Activated CD8-positive, alpha-beta T cell treated with anti-CD3 and anti-CD28 coated beads, Interleukin-2, amount 10 ng/mL, durations not matched to agents 7 days and 5 days (primary cell): ENCODE measurements at regions not wholly inside any gene's neighbourhood (a gene's known extent, or its start where the extent isn't known, plus 50 kb on each side); places are given as distances from the start of the nearest gene placed in this dataset.

Experiments used
- ATAC-seq: fragments of 150-1000 bp; cut with Tn5 transposase; one replicate; pipeline ENCODE4 v1.10.0; 2021; ENCODE audit warnings: moderate library complexity
- CTCF ChIA-PET: fragments of 350-600 bp; sonication (Branson Sonifier 250); formaldehyde crosslinking; loops from one replicate; lab custom pipeline; 2021; ENCODE audit warnings: antibody characterized with exemption; lab: Charles Lee
- POLR2A ChIA-PET: fragments of 350-600 bp; sonication (Branson Sonifier 250); formaldehyde crosslinking; loops from one replicate; lab custom pipeline; 2021; ENCODE audit warnings: antibody characterized with exemption; lab: Charles Lee
- DNase-seq: peaks from one replicate; pipeline ENCODE4 v3.0.0-alpha.2; 2020
- H3K27ac Mint-ChIP-seq: one replicate; pipeline ENCODE4 v1.8.0; 2021; ENCODE audit warnings: mild to moderate bottlenecking, mixed read lengths
- H3K27me3 Mint-ChIP-seq: one replicate; pipeline ENCODE4 v1.8.0; 2021; ENCODE audit warnings: low read depth, mixed read lengths
- H3K36me3 Mint-ChIP-seq: one replicate; pipeline ENCODE4 v1.8.0; 2021; ENCODE audit warnings: low read depth, mixed read lengths
- H3K4me1 Mint-ChIP-seq: one replicate; pipeline ENCODE4 v1.8.0; 2021; ENCODE audit warnings: low read depth, mixed read lengths
- H3K4me3 Mint-ChIP-seq: one replicate; pipeline ENCODE4 v1.8.0; 2021; ENCODE audit warnings: mild to moderate bottlenecking, mixed read lengths
- H3K9me3 Mint-ChIP-seq: one replicate; pipeline ENCODE4 v1.8.0; 2022; ENCODE audit warnings: mixed read lengths; ENCODE audit not compliant: insufficient read depth

GRCh38 chr1:184199438-184200085, 148.0 kb downstream of the TSEN15 start:
- Mint-ChIP-seq H3K36me3 (no peaks in the 10 kb centered on the region), H3K9me3 (no peaks in the 10 kb centered on the region), H3K27ac (no peak overlapping the region), H3K27me3 (peaks cover 17% of the 10 kb centered on the region), H3K4me1 (no peaks in the 10 kb centered on the region), H3K4me3 (no peak overlapping the region)
- DNase-seq = no peak
- ChIA-PET CTCF (no interaction called here), POLR2A (no interaction called here)
- no peak for ATAC-seq

GRCh38 chr1:184208622-184209021, 157.1 kb downstream of the TSEN15 start:
- ChIA-PET POLR2A (interaction anchor here (0.5 kb wide), 1 partner anchor 98 kb away, joined by 5 read pairs; no protein-coding TSS in a partner anchor), CTCF (no interaction called here)
- H3K27ac Mint-ChIP-seq = no peak overlapping the region
- no peak overlapping the region for H3K4me3 Mint-ChIP-seq
- no peaks in the 10 kb centered on the region for H3K36me3 Mint-ChIP-seq
- DNase-seq (no peak), ATAC-seq (no peak)
- H3K9me3 Mint-ChIP-seq = no peaks in the 10 kb centered on the region
- peaks cover 9% of the 10 kb centered on the region for H3K27me3 Mint-ChIP-seq
- no peaks in the 10 kb centered on the region for H3K4me1 Mint-ChIP-seq

- Mint-ChIP-seq H3K36me3 (no peaks in the 10 kb centered on the region), H3K4me3 (no peak overlapping the region), H3K9me3 (no peaks in the 10 kb centered on the region), H3K27me3 (peaks cover 9% of the 10 kb centered on the region), H3K4me1 (no peaks in the 10 kb centered on the region), H3K27ac (no peak overlapping the region)
- ATAC-seq = no peak
- POLR2A ChIA-PET = no interaction called here
- CTCF ChIA-PET = no interaction called here
- no peak for DNase-seq
Observed at GRCh38 chr1:184210031-184210430, 158.5 kb downstream of the TSEN15 start.

DNA sequence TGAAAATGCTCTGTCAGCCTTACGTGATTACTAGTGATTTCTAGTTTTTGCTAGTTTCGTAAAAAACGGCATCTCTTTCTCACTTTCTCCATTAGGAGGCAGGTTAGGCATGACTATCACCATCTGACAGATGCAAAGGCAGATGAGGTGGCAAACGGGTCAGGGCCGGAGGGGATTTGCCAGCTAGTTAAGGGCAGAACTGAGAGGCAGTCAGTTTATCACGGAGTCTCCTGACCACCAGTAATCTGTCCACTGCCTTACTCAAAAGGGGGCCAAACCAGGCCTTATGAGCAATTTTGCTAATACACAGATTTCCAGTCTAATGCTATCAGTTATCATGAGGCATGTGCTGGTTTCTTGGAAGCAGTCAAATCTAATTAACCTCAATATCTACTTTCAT, 159.3 kb downstream of the TSEN15 start:
- H3K4me1 Mint-ChIP-seq = no peaks in the 10 kb centered on the region
- CTCF ChIA-PET = interaction anchor here (0.6 kb wide), 1 partner anchor 472 kb away, joined by 4 read pairs; no protein-coding TSS in a partner anchor
- no peak overlapping the region for H3K27ac Mint-ChIP-seq

DNA sequence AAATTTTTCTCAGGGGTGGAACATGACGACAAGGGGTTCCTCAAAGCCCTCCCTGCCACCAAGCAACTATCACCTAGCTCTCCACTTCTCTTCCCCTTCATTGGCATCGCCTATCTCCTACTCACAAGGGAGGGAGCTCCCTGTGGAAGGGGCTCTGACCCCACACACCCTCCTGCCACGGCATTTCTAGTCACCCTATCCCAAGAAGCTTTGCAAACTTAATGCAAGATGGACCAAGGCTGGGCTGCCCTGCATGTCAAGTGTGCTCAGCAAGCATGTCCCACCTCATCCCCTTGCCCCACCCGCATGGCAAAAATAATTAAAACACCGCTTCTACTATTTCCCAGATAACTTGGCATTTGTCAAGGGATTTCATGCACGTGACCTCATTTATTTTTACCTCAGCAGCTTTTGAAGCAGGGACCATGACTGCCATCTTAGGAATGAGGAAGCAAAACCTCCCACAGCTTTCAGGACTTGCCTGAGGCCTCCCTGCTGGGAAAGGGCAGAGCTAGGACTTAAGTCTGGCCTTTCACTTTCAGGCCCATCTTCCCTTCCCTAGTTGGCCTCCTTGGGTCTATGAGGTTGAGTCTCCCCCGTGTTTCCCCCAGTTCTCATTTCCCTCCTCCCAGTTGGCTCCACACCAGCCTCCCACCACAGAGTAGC, 161.3 kb downstream of the TSEN15 start:
- CTCF ChIA-PET = no interaction called here
- POLR2A ChIA-PET = no interaction called here
- DNase-seq (no peak), ATAC-seq (no peak)
- no peaks in the 10 kb centered on the region for H3K36me3 Mint-ChIP-seq
- no peaks in the 10 kb centered on the region for H3K4me1 Mint-ChIP-seq
- H3K4me3 Mint-ChIP-seq = no peak overlapping the region
- no peak overlapping the region for H3K27ac Mint-ChIP-seq
- peaks cover 6% of the 10 kb centered on the region for H3K27me3 Mint-ChIP-seq
- no peaks in the 10 kb centered on the region for H3K9me3 Mint-ChIP-seq

More for the DNA sequence above, 159.3 kb downstream of the TSEN15 start:
- no peak overlapping the region for H3K4me3 Mint-ChIP-seq
- POLR2A ChIA-PET = no interaction called here
- peaks cover 4% of the 10 kb centered on the region for H3K27me3 Mint-ChIP-seq
- no peaks in the 10 kb centered on the region for H3K36me3 Mint-ChIP-seq
- DNase-seq (no peak), ATAC-seq (no peak)
- H3K9me3 Mint-ChIP-seq = no peaks in the 10 kb centered on the region

DNA sequence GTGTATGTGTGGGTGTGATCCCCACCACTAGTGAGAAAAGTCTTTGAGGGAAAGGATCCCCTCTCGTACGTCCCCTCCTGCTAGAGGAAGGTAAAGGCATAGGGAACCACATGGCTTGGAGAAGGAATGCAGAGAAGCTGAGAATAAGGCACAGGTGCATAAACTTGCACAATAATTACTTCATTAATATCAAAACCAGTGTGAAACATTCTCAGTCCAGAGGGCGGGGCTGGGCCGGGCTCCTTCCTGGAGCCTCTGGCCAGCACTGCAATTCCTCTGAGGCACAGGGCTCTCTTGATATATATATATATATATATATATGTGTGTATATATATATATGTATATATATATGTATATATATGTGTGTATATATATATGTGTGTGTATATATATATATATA, 162.6 kb downstream of the TSEN15 start:
- Mint-ChIP-seq H3K4me1 (no peaks in the 10 kb centered on the region), H3K9me3 (no peaks in the 10 kb centered on the region), H3K36me3 (no peaks in the 10 kb centered on the region), H3K27me3 (peaks cover 6% of the 10 kb centered on the region), H3K27ac (no peak overlapping the region), H3K4me3 (no peak overlapping the region)
- DNase-seq (no peak), ATAC-seq (no peak)
- POLR2A ChIA-PET = no interaction called here
- CTCF ChIA-PET = no interaction called here

GRCh38 chr1:184215274-184215925, 163.9 kb downstream of the TSEN15 start:
- Mint-ChIP-seq H3K36me3 (no peaks in the 10 kb centered on the region), H3K27ac (no peak overlapping the region), H3K9me3 (no peaks in the 10 kb centered on the region), H3K4me3 (no peak overlapping the region), H3K27me3 (peaks cover 6% of the 10 kb centered on the region), H3K4me1 (no peaks in the 10 kb centered on the region)
- DNase-seq = no peak
- no peak for ATAC-seq
- POLR2A ChIA-PET = no interaction called here
- CTCF ChIA-PET = interaction anchor here (0.8 kb wide), 1 partner anchor 450 kb away, joined by 3 read pairs; no protein-coding TSS in a partner anchor

- Mint-ChIP-seq H3K27ac (no peak overlapping the region), H3K27me3 (peaks cover 6% of the 10 kb centered on the region), H3K4me3 (no peak overlapping the region), H3K4me1 (no peaks in the 10 kb centered on the region), H3K36me3 (no peaks in the 10 kb centered on the region), H3K9me3 (no peaks in the 10 kb centered on the region)
- ATAC-seq (no peak), DNase-seq (no peak)
- POLR2A ChIA-PET = no interaction called here
- CTCF ChIA-PET = no interaction called here
Observed at GRCh38 chr1:184218458-184219075, 167.0 kb downstream of the TSEN15 start.

DNA sequence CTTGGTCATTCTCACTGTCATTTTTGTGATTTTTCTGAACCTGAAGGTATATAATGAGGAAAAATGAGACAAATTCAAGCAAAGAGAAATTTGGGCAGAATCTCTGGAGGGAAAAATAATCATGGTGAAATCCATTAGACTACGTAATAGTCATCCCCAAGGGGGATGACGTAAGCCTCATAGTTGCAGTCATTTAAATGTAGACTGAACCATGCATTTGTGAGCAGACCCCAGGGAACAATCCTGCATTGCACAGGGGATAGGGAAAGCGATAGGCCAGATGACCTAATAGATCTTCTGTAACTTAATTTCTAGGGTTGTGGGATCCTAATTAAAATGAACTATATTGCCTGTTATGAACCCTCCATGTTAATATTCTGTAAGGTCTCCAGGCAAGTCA, 167.4 kb upstream of the C1orf21 start:
- ChIA-PET POLR2A (no interaction called here), CTCF (no interaction called here)
- H3K4me1 Mint-ChIP-seq = no peaks in the 10 kb centered on the region

GRCh38 chr1:184219883-184220282, 166.9 kb upstream of the C1orf21 start:
- ChIA-PET CTCF (no interaction called here), POLR2A (no interaction called here)
- Mint-ChIP-seq H3K27ac (no peak overlapping the region), H3K4me1 (no peaks in the 10 kb centered on the region), H3K4me3 (no peak overlapping the region), H3K36me3 (no peaks in the 10 kb centered on the region), H3K9me3 (no peaks in the 10 kb centered on the region), H3K27me3 (peaks cover 6% of the 10 kb centered on the region)
- ATAC-seq = no peak
- DNase-seq = no peak

More for the DNA sequence above, 167.4 kb upstream of the C1orf21 start:
- Mint-ChIP-seq H3K9me3 (no peaks in the 10 kb centered on the region), H3K36me3 (no peaks in the 10 kb centered on the region), H3K4me3 (no peak overlapping the region), H3K27me3 (peaks cover 6% of the 10 kb centered on the region), H3K27ac (no peak overlapping the region)
- DNase-seq (no peak), ATAC-seq (no peak)

DNA sequence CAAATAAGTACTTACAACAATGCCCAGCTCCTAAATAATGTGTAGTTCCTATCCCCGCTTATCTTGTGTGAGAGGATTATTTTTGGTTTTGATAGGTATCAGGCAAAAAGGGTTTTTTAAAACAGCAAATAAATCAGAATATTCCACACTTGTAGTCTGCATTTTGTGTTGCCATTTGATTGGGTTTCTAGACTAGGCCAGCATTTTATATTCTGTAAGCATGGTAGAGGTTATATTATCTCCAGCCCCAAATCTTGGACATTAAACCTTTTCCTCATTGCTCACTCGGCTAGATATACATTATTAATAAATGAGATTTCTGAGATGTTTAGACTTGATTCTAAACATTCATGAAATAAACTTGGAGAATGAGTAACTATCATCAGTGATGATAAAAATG, 165.7 kb upstream of the C1orf21 start:
- DNase-seq (no peak), ATAC-seq (no peak)
- H3K4me3 Mint-ChIP-seq = no peak overlapping the region
- no peaks in the 10 kb centered on the region for H3K4me1 Mint-ChIP-seq
- H3K27me3 Mint-ChIP-seq = peaks cover 6% of the 10 kb centered on the region
- ChIA-PET CTCF (interaction anchor here (2.6 kb wide), 1 partner anchor 145 kb away, joined by 14 read pairs; no protein-coding TSS in a partner anchor), POLR2A (no interaction called here)
- H3K27ac Mint-ChIP-seq = no peak overlapping the region
- no peaks in the 10 kb centered on the region for H3K9me3 Mint-ChIP-seq
- H3K36me3 Mint-ChIP-seq = no peaks in the 10 kb centered on the region

DNA sequence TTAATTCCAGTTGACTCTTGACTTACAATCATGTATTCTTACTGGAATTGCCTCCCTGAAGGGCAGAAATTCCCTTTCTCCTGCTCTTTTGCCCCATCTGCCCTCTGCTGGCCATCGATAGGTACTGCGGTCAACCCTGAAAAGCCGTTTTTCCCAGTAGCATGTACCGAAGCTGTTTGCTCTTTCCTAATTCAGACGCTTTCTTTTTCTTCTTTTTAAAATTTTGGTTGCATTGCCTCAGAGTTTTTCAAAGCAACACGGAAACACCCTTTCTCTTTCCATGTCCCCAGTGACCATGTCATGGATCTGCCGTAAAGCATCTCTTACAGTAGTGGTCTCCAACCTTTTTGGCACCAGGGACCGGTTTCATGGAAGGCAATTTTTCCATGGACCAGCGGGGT, 164.2 kb upstream of the C1orf21 start:
- Mint-ChIP-seq H3K4me1 (no peaks in the 10 kb centered on the region), H3K27me3 (no peaks in the 10 kb centered on the region), H3K4me3 (no peak overlapping the region), H3K36me3 (no peaks in the 10 kb centered on the region), H3K9me3 (no peaks in the 10 kb centered on the region), H3K27ac (no peak overlapping the region)
- no peak for ATAC-seq
- DNase-seq = peak; percentile 43
- CTCF ChIA-PET = interaction anchor here (1.2 to 2.6 kb wide), 5 partner anchors 69 to 578 kb away, joined by 3 to 14 read pairs (median 4); no protein-coding TSS in a partner anchor
- POLR2A ChIA-PET = no interaction called here
